ENCODE measurements at regions not wholly inside any gene's neighbourhood (a gene's known extent, or its start where the extent isn't known, plus 50 kb on each side); places are given as distances from the start of the nearest gene placed in this dataset.

GRCh38 chr4:138297743-138298405, 55.7 kb upstream of the SLC7A11 start:
- no peak overlapping the region for H3K4me3 ChIP-seq
- WGBS, 3 donors = 58 to 71% (median 70%) methylated on average over 3 of the region's 3 CpGs
- H3K27ac ChIP-seq = no peak overlapping the region
- H3K27me3 ChIP-seq = no peaks in the 10 kb centered on the region
- no peaks in the 10 kb centered on the region for H3K4me1 ChIP-seq (ENCODE audit: insufficient read depth)
- no peak for TF ChIP-seq CTCF (IDR thresholded peaks at IDR 0.05)
- TF ChIP-seq POLR2A (IDR thresholded peaks at IDR 0.05) = no peak
- no peak for TF ChIP-seq EP300 (IDR thresholded peaks at IDR 0.05)
- DNase-seq = no peak
- H3K9me3 ChIP-seq = no peaks in the 10 kb centered on the region
- intact Hi-C loops (cut with DNase I) = no loop called here
- no peaks in the 10 kb centered on the region for H3K36me3 ChIP-seq

GRCh38 chr4:138292321-138292720, 50.2 kb upstream of the SLC7A11 start:
- Histone ChIP-seq H3K36me3 (no peaks in the 10 kb centered on the region), H3K27ac (no peak overlapping the region), H3K4me1 (ENCODE audit: insufficient read depth) (no peaks in the 10 kb centered on the region), H3K9me3 (no peaks in the 10 kb centered on the region), H3K27me3 (no peaks in the 10 kb centered on the region), H3K4me3 (no peak overlapping the region)
- intact Hi-C loops (cut with DNase I) = no loop called here
- 81 to 87% (median 82%) methylated on average over 3 of the region's 3 CpGs for WGBS, 3 donors
- no peak for DNase-seq
- TF ChIP-seq CTCF (IDR thresholded peaks at IDR 0.05) = no peak
- no peak for TF ChIP-seq EP300 (IDR thresholded peaks at IDR 0.05)
- no peak for TF ChIP-seq POLR2A (IDR thresholded peaks at IDR 0.05)
